ENCODE measurements at regions not wholly inside any gene's neighbourhood (a gene's known extent, or its start where the extent isn't known, plus 50 kb on each side); places are given as distances from the start of the nearest gene placed in this dataset. TPM values are rescaled to one million over a fixed set of nuclear protein-coding genes. Genes with fewer than 3 reads are reported as not detected.

DNA sequence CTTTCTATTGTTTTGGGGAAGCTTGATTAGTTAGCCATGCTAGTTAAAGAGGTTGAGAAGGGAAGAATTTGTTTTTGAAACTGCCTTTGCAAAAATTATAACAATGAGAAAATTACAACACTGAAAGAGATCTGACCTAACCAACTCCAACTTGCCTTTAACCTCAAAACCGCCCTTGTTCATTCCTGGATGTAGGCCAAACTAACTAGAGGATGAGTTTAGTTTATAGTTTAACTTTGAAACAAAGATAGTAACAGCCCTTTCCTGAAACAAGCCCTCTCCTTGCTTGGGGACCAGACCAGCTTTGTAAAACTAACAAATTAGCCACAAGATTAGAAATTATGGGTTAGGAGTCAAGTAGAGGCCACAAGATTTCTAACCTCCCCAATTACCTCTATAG is 713.9 kb downstream of the CPS1 start:
- TF ChIP-seq, protein P1, sequence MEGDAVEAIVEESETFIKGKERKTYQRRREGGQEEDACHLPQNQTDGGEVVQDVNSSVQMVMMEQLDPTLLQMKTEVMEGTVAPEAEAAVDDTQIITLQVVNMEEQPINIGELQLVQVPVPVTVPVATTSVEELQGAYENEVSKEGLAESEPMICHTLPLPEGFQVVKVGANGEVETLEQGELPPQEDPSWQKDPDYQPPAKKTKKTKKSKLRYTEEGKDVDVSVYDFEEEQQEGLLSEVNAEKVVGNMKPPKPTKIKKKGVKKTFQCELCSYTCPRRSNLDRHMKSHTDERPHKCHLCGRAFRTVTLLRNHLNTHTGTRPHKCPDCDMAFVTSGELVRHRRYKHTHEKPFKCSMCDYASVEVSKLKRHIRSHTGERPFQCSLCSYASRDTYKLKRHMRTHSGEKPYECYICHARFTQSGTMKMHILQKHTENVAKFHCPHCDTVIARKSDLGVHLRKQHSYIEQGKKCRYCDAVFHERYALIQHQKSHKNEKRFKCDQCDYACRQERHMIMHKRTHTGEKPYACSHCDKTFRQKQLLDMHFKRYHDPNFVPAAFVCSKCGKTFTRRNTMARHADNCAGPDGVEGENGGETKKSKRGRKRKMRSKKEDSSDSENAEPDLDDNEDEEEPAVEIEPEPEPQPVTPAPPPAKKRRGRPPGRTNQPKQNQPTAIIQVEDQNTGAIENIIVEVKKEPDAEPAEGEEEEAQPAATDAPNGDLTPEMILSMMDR (IDR thresholded peaks at IDR 0.05; ENCODE audit: insufficient read depth, low read length) = no peak
- DNase-seq (ENCODE audit: low read depth) = no peak
- no peak overlapping the region for H3K4me3 ChIP-seq (ENCODE audit: low read depth, low read length)

GRCh38 chr2:211281430-211282073 is 725.2 kb downstream of the CPS1 start:
- no peak overlapping the region for H3K4me3 ChIP-seq (ENCODE audit: low read depth, low read length)
- TF ChIP-seq, protein P1 (IDR thresholded peaks at IDR 0.05; ENCODE audit: insufficient read depth, low read length) = no peak
- DNase-seq (ENCODE audit: low read depth) = no peak

GRCh38 chr2:211302676-211303075 is 746.3 kb downstream of the CPS1 start:
- TF ChIP-seq, protein P1 (IDR thresholded peaks at IDR 0.05; ENCODE audit: insufficient read depth, low read length) = no peak
- no peak for DNase-seq (ENCODE audit: low read depth)
- no peak overlapping the region for H3K4me3 ChIP-seq (ENCODE audit: low read depth, low read length)

DNA sequence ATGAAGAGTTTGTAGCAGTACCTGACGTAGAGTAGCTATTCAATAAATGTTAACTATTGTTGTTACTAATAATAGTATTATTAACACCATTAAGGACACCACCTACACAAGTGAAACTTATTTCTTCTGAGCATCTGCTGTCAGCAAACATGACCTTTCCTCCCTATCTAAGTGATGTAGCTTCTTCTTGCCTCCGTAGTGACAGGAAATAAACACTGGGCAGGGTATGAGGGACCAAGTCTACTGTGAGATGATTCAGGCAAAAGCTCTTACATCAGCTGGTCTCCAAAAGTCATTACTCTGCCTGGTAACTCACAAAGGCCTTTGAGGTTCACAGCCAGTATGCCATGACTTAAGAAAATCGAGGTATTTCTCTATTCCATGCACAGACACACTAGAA is 750.5 kb downstream of the CPS1 start:
- TF ChIP-seq, protein P1 (IDR thresholded peaks at IDR 0.05; ENCODE audit: insufficient read depth, low read length) = no peak
- DNase-seq (ENCODE audit: low read depth) = no peak

More for the DNA sequence above, 750.5 kb downstream of the CPS1 start:
- H3K4me3 ChIP-seq (ENCODE audit: low read depth, low read length) = no peak overlapping the region

Small RNA genes lying in the stretch of these regions (small RNA-seq; reads per million reads assigned to genes)
- gene AC013404.1 = not detected
